ENCODE measurements at regions not wholly inside any gene's neighbourhood (a gene's known extent, or its start where the extent isn't known, plus 50 kb on each side); places are given as distances from the start of the nearest gene placed in this dataset.

GRCh38 chr3:17965331-17965730 is 222.9 kb upstream of the TBC1D5 start:
- DNase-seq: no peak
- Histone ChIP-seq H3K27ac (ENCODE audit: low read length) (no peak overlapping the region), H3K4me3 (ENCODE audit: low read length) (no peak overlapping the region), H3K36me3 (ENCODE audit: control insufficient read depth, insufficient read depth, low read length) (no peaks in the 10 kb centered on the region), H3K9me3 (replicated peaks; ENCODE audit: control insufficient read depth, low read depth, low read length) (no peaks in the 10 kb centered on the region), H3K4me1 (ENCODE audit: control insufficient read depth, insufficient read depth, low read length) (no peaks in the 10 kb centered on the region), H3K27me3 (ENCODE audit: control insufficient read depth, insufficient read depth, low read length) (no peaks in the 10 kb centered on the region)
- no CpG with 5 or more reads among the region's 1 CpG for WGBS (ENCODE audit: insufficient coverage)

GRCh38 chr3:17964108-17964507 is 221.7 kb upstream of the TBC1D5 start:
- no peak overlapping the region for H3K27ac ChIP-seq (ENCODE audit: low read length)
- no peaks in the 10 kb centered on the region for H3K36me3 ChIP-seq (ENCODE audit: control insufficient read depth, insufficient read depth, low read length)
- no peaks in the 10 kb centered on the region for H3K4me1 ChIP-seq (ENCODE audit: control insufficient read depth, insufficient read depth, low read length)
- no peak overlapping the region for H3K4me3 ChIP-seq (ENCODE audit: low read length)
- H3K9me3 ChIP-seq (replicated peaks; ENCODE audit: control insufficient read depth, low read depth, low read length): no peaks in the 10 kb centered on the region
- no CpG with 5 or more reads among the region's 1 CpG for WGBS (ENCODE audit: insufficient coverage)
- no peaks in the 10 kb centered on the region for H3K27me3 ChIP-seq (ENCODE audit: control insufficient read depth, insufficient read depth, low read length)
- no peak for DNase-seq

GRCh38 chr3:17955411-17955810 is 213.0 kb upstream of the TBC1D5 start:
- DNase-seq: no peak
- no peaks in the 10 kb centered on the region for H3K27me3 ChIP-seq (ENCODE audit: control insufficient read depth, insufficient read depth, low read length)
- no peaks in the 10 kb centered on the region for H3K36me3 ChIP-seq (ENCODE audit: control insufficient read depth, insufficient read depth, low read length)
- no peak overlapping the region for H3K27ac ChIP-seq (ENCODE audit: low read length)
- no peak overlapping the region for H3K4me3 ChIP-seq (ENCODE audit: low read length)
- H3K4me1 ChIP-seq (ENCODE audit: control insufficient read depth, insufficient read depth, low read length): no peaks in the 10 kb centered on the region
- H3K9me3 ChIP-seq (replicated peaks; ENCODE audit: control insufficient read depth, low read depth, low read length): no peaks in the 10 kb centered on the region

GRCh38 chr3:17954801-17955200 is 212.4 kb upstream of the TBC1D5 start:
- Histone ChIP-seq H3K4me1 (ENCODE audit: control insufficient read depth, insufficient read depth, low read length) (no peaks in the 10 kb centered on the region), H3K27ac (ENCODE audit: low read length) (no peak overlapping the region), H3K9me3 (replicated peaks; ENCODE audit: control insufficient read depth, low read depth, low read length) (no peaks in the 10 kb centered on the region), H3K4me3 (ENCODE audit: low read length) (no peak overlapping the region), H3K27me3 (ENCODE audit: control insufficient read depth, insufficient read depth, low read length) (no peaks in the 10 kb centered on the region), H3K36me3 (ENCODE audit: control insufficient read depth, insufficient read depth, low read length) (no peaks in the 10 kb centered on the region)
- no peak for DNase-seq
- no CpG with 5 or more reads among the region's 1 CpG for WGBS (ENCODE audit: insufficient coverage)

- Histone ChIP-seq H3K4me3 (ENCODE audit: low read length) (no peak overlapping the region), H3K9me3 (replicated peaks; ENCODE audit: control insufficient read depth, low read depth, low read length) (no peaks in the 10 kb centered on the region), H3K4me1 (ENCODE audit: control insufficient read depth, insufficient read depth, low read length) (no peaks in the 10 kb centered on the region), H3K27ac (ENCODE audit: low read length) (no peak overlapping the region), H3K27me3 (ENCODE audit: control insufficient read depth, insufficient read depth, low read length) (no peaks in the 10 kb centered on the region), H3K36me3 (ENCODE audit: control insufficient read depth, insufficient read depth, low read length) (no peaks in the 10 kb centered on the region)
- 83% methylated on average over 1 of the region's 2 CpGs for WGBS (ENCODE audit: insufficient coverage)
- DNase-seq: no peak
Measured at GRCh38 chr3:17951241-17951640, 208.8 kb upstream of the TBC1D5 start.

- WGBS (ENCODE audit: insufficient coverage): 6% methylated on average over 2 of the region's 6 CpGs
- no peaks in the 10 kb centered on the region for H3K27me3 ChIP-seq (ENCODE audit: control insufficient read depth, insufficient read depth, low read length)
- H3K36me3 ChIP-seq (ENCODE audit: control insufficient read depth, insufficient read depth, low read length): no peaks in the 10 kb centered on the region
- no peak overlapping the region for H3K4me3 ChIP-seq (ENCODE audit: low read length)
- no peaks in the 10 kb centered on the region for H3K9me3 ChIP-seq (replicated peaks; ENCODE audit: control insufficient read depth, low read depth, low read length)
- no peak for DNase-seq
- no peak overlapping the region for H3K27ac ChIP-seq (ENCODE audit: low read length)
- no peaks in the 10 kb centered on the region for H3K4me1 ChIP-seq (ENCODE audit: control insufficient read depth, insufficient read depth, low read length)
Measured at GRCh38 chr3:17949101-17949500, 206.7 kb upstream of the TBC1D5 start.

- no peaks in the 10 kb centered on the region for H3K4me1 ChIP-seq (ENCODE audit: control insufficient read depth, insufficient read depth, low read length)
- H3K27ac ChIP-seq (ENCODE audit: low read length): no peak overlapping the region
- DNase-seq: no peak
- H3K4me3 ChIP-seq (ENCODE audit: low read length): no peak overlapping the region
- H3K36me3 ChIP-seq (ENCODE audit: control insufficient read depth, insufficient read depth, low read length): no peaks in the 10 kb centered on the region
- H3K27me3 ChIP-seq (ENCODE audit: control insufficient read depth, insufficient read depth, low read length): no peaks in the 10 kb centered on the region
- no peaks in the 10 kb centered on the region for H3K9me3 ChIP-seq (replicated peaks; ENCODE audit: control insufficient read depth, low read depth, low read length)
Measured at GRCh38 chr3:17947833-17948232, 205.4 kb upstream of the TBC1D5 start.

- WGBS (ENCODE audit: insufficient coverage): 65% methylated on average over 3 of the region's 6 CpGs
- no peak for DNase-seq
Measured at GRCh38 chr3:17946619-17947018, 204.2 kb upstream of the TBC1D5 start.

GRCh38 chr3:17945799-17946399 is 203.5 kb upstream of the TBC1D5 start:
- 22% methylated on average over 2 of the region's 6 CpGs for WGBS (ENCODE audit: insufficient coverage)

More at GRCh38 chr3:17946619-17947018, 204.2 kb upstream of the TBC1D5 start:
- H3K27ac ChIP-seq (ENCODE audit: low read length): no peak overlapping the region
- H3K27me3 ChIP-seq (ENCODE audit: control insufficient read depth, insufficient read depth, low read length): no peaks in the 10 kb centered on the region
- no peak overlapping the region for H3K4me3 ChIP-seq (ENCODE audit: low read length)
- no peaks in the 10 kb centered on the region for H3K36me3 ChIP-seq (ENCODE audit: control insufficient read depth, insufficient read depth, low read length)
- H3K4me1 ChIP-seq (ENCODE audit: control insufficient read depth, insufficient read depth, low read length): no peaks in the 10 kb centered on the region
- H3K9me3 ChIP-seq (replicated peaks; ENCODE audit: control insufficient read depth, low read depth, low read length): no peaks in the 10 kb centered on the region

GRCh38 chr3:17945018-17945798 is 202.8 kb upstream of the TBC1D5 start:
- H3K27ac ChIP-seq (ENCODE audit: low read length): no peak overlapping the region
- no peaks in the 10 kb centered on the region for H3K9me3 ChIP-seq (replicated peaks; ENCODE audit: control insufficient read depth, low read depth, low read length)
- no peaks in the 10 kb centered on the region for H3K36me3 ChIP-seq (ENCODE audit: control insufficient read depth, insufficient read depth, low read length)
- no peak overlapping the region for H3K4me3 ChIP-seq (ENCODE audit: low read length)
- no CpG with 5 or more reads among the region's 2 CpGs for WGBS (ENCODE audit: insufficient coverage)
- no peak for DNase-seq
- H3K4me1 ChIP-seq (ENCODE audit: control insufficient read depth, insufficient read depth, low read length): no peaks in the 10 kb centered on the region
- H3K27me3 ChIP-seq (ENCODE audit: control insufficient read depth, insufficient read depth, low read length): no peaks in the 10 kb centered on the region

More at GRCh38 chr3:17945799-17946399, 203.5 kb upstream of the TBC1D5 start:
- H3K36me3 ChIP-seq (ENCODE audit: control insufficient read depth, insufficient read depth, low read length): no peaks in the 10 kb centered on the region
- no peaks in the 10 kb centered on the region for H3K9me3 ChIP-seq (replicated peaks; ENCODE audit: control insufficient read depth, low read depth, low read length)
- H3K27ac ChIP-seq (ENCODE audit: low read length): no peak overlapping the region
- H3K4me3 ChIP-seq (ENCODE audit: low read length): no peak overlapping the region
- H3K27me3 ChIP-seq (ENCODE audit: control insufficient read depth, insufficient read depth, low read length): no peaks in the 10 kb centered on the region
- no peak for DNase-seq
- H3K4me1 ChIP-seq (ENCODE audit: control insufficient read depth, insufficient read depth, low read length): no peaks in the 10 kb centered on the region

Data from muscle of leg (tissue), 3 donors.